GM21723 (cell line): ENCODE measurements at regions not wholly inside any gene's neighbourhood (a gene's known extent, or its start where the extent isn't known, plus 50 kb on each side); places are given as distances from the start of the nearest gene placed in this dataset.
A peak's percentile ranks its signal among the peaks of the same experiment; 100 is the strongest.

Source experiments
- ATAC-seq: cut with Tn5 transposase; IDR thresholded peaks from one replicate; pipeline ENCODE4 v1.9.1; 2021; ENCODE audit warnings: mild to moderate bottlenecking, moderate library complexity; ENCODE audit not compliant: unreplicated experiment

GRCh38 chr6:155584006-155584405, 128.4 kb upstream of the NOX3 start:
- ATAC-seq = no peak

DNA sequence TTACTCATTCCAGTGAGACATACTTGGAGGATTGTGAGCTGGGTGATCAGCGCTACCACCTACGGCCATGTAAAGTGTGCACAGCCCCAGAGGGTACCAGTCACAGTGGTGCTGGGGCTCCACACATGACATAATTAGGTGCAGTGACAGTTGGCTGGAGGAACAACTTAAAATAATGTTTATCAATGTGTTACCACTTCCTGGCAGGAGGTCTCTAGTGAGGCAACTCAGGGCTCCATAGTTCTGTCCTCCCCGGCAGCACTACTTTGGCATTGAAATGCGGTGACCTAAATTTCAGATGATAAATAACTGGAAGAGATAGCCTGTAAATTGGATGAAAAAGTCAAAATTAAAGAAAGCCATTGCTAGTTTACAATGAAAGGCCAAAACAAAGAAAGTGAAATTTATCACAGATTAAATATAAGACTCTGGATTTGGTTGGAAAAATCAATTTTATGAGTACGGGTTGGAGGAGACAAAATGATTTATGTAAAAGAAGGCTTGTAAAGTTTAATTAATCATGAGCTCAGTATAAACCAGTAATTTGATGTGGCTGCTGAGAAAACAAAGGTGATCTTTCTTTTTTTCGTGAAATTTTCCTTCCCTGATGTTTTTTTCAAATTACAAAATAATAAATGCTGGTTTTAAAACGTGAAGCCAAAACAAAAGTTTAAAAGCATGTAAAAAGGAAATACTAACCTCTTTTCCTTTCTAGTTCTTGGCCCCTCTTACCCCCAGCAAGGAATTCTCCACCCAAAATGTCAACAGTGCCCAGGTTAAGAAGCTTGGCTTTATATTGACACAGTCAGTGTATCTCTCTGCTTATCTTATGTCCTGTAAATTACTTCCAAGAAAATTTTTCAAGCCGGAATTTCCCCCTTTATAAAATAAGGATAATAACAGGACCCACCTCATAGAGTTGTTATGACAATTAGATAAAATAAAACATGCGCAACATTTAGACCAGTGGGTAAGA, 126.7 kb upstream of the NOX3 start:
- no peak for ATAC-seq

DNA sequence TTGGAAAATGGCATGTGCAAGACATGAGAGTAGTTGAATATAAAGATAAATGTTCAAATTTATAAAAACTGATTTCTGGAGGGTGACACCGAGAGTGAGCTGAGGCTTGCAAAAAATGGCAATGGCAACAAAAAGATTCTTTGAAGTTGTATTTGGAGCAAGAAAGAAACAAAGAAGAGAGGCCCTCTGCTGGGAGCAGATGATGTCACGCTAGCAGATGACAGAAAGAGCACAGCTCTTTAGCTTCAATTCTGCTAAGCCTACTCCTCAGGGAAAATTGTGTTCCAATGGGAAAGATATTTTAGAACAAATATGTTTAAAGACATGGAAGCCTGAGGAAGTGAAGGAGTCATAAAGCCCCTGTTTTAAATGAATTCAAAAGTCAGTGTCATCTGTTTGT, 125.3 kb upstream of the NOX3 start:
- no peak for ATAC-seq

DNA sequence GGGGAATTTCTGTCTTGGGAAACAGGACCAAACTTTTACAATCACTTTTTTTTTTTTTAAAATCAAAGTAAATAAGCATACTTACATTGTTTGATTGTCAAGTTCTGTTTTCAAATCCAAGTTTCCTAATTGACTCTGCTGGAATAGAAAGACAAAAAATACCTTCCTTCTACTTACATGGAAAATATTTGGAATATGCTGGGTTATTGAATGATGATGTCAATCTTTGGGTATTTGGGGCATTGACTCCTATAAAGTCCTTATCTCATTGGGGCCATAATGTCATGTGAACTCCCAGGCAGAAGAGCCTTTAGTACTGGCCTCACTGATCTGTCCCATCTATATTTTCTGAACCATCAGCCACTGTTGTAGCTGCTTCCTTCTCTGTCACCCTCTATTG, 122.6 kb upstream of the NOX3 start:
- ATAC-seq = no peak

DNA sequence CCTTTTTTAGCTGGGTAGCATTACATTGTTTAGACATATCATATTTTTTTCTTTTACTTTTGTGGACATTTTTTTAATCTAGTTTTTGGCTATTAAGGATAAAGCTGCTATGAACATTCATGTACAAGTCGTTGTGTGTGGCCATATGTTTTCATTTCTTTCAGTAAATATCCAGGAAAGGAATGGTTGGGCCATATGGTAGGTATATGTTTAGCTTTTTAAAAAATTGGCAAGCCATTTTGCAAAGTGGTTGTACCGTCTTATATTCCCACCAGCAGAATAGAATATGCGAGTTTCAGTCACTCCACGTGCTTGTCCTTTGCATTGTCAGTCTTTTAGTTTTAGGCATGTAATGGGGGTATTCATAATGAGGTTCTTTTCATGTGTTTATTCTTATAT, 106.3 kb upstream of the NOX3 start:
- no peak for ATAC-seq

DNA sequence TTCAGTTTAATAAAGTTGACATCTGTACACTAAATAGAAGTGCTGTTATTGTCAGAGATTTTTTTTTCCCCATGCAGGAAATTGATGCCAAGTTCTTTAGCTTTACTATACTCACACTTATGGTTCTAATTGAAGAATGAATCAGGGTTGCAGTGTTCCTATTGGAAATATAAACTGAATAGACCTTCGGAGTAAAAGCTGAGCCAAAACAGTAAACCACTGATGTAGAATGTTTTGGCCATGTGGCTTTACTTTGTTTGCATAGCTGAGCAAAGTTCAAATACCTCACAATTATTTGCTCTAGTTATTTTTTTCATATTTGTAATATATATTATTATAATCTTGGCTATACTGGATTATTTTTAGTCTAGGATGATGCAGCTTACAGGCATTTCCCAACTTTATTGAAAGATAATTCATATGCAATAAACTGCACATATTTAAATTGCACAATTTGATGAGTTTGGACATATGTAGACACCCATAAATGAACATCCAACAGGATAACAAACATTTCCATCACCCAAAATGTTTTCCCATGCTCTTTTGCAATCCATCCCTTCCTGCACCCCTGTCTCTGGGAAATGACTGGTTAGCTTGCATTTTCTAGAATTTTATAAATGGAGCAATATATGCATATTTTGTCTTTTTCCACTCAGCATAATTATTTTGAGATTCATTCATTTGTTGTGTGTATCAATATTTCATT, 105.8 kb upstream of the NOX3 start:
- ATAC-seq = no peak

DNA sequence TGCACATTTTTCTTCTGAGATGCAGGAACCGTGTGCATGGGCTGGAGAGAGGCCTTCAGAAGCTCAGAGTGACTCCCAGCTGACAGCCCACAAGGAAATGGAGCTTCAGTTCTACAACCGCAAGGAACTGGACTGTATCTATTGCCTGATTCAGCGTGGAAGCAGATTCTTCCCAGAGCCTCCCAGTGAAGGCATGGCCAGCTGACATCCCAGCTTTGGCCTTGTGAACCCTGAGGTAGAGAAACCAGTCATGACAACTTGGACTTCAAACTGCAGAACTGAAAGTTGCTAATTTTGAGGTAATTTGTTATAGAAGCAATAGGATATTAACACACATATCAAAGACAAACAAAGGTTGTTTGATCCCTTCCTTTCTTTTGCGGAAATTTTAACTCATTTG, 94.3 kb upstream of the NOX3 start:
- ATAC-seq = no peak

GRCh38 chr6:155549028-155549798, 93.6 kb upstream of the NOX3 start:
- ATAC-seq = no peak

GRCh38 chr6:155548576-155548975, 92.9 kb upstream of the NOX3 start:
- ATAC-seq = no peak

GRCh38 chr6:155544677-155545076, 89.0 kb upstream of the NOX3 start:
- no peak for ATAC-seq

DNA sequence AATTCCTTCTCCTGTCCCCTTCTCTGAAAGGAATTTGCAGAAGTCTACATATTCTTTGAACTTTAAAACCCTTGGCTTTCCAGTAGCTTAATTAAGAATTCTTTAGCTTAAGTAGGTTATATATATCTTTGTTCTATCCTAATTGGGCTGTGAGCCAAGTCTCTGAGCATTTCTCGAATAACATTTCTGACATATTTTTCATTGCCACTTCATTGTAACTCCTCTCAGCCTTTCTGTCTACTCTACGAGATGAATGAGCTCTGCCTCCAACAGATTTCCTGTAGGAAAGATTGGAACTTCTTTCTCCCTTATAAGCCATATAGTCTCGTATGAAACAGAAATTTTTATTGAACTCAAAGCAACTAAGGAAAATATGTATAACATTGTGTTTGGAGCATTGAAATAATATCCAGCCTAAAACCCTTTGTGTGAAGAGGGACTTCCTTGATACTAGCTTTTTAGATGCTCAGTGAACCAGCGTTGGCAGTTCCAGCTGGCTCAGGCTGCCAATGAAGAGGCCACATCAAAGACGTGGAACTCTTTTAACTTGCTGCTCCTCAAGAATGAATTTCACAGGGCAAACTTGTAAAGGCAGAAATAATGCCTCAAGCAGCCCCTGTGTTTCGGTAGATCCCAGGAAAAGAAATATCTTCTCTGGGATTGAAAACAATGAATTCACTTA, 87.7 kb upstream of the NOX3 start:
- no peak for ATAC-seq

- no peak for ATAC-seq
Measured at GRCh38 chr6:155542036-155542435, 86.4 kb upstream of the NOX3 start.

GRCh38 chr6:155538708-155539390, 83.2 kb upstream of the NOX3 start:
- ATAC-seq = no peak

DNA sequence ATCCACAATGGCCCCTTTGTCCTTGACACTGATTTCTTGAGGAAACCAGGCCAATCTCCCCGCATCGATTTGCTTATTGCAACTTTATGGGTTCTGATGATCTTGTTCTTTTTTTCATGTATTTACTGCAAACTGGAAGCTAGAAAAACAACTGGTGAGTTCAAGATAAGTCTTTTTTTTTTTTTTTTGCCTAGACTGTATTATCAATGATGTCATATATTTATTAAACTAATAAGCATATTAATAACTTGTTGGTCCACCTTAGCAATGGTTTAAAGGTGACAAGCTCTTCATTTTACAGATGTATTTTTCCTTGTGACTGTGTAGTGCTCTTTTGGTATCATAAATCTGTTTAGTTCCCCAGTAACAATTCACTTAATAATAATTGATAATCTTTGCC, 79.0 kb upstream of the NOX3 start:
- ATAC-seq = no peak

- peak; percentile 75 for ATAC-seq
Measured at GRCh38 chr6:155530219-155530834, 74.7 kb upstream of the NOX3 start.

- ATAC-seq = peak; percentile 11
Measured at GRCh38 chr6:155529814-155530213, 74.2 kb upstream of the NOX3 start.

- no peak for ATAC-seq
Measured at GRCh38 chr6:155528982-155529453, 73.4 kb upstream of the NOX3 start.

DNA sequence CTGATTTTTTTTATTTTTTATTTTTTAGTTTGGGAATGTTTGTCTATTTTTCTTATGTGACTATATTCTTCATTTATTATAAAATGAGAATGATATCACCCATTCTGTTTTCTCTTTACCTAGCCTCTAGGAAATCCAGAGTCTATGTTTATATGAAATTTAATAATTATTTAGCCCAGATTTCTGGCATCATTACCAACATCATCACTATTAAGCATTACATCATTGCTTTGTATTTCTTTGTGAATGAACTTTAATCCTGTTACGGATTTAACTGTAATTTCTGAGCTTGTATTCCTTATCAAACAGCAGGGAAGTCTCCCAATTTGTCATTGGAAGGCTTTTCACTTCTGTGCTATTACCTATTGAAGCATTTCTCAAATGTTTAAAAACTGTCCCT, 72.7 kb upstream of the NOX3 start:
- ATAC-seq = no peak

- ATAC-seq = no peak
Measured at GRCh38 chr6:155527443-155527842, 71.8 kb upstream of the NOX3 start.
